ENCODE measurements at regions not wholly inside any gene's neighbourhood (a gene's known extent, or its start where the extent isn't known, plus 50 kb on each side); places are given as distances from the start of the nearest gene placed in this dataset.

DNA sequence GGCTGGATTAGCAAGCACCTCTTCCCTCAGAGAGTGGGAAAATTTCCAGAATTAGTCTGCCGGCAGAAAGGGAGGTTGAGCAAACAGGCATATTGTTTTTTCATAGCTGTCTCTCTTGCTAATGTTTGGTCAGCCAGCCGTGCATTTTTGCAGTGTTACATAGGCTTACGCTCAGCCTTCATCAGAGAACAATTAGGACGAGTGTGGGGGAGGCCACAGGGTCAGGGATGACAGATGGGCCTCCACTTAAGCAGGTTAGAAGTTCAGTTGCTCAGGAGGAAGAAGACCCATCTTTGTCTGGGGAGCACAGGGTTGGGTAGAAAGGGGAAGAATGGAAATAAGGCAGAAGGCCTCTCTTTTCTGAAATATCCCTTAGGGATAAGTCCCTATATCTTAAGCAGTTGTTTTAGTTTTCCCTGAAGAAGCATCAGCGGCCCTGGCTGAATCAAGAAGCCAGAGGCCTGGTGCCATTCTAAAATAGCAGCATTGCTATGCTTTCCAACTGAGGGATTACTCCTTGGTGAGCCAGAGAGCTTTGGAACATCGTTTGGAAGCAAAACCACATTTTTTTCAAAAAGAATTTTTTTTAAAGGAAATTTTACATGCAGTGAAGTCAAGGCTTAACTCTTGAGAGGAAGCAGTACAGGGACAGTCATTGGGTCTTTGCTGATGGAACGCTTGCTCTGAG lies 118.8 kb downstream of the SMIM20 start (continued):
- no peak for TF ChIP-seq CEBPB (IDR thresholded peaks at IDR 0.05; ENCODE audit: low read depth, low read length)
- TF ChIP-seq CBX5 (IDR thresholded peaks at IDR 0.05; ENCODE audit: low read depth, low read length): no peak
- TF ChIP-seq RNF2 (IDR thresholded peaks at IDR 0.05; ENCODE audit: borderline replicate concordance, low read depth, low read length, missing control alignments, poor library complexity, severe bottlenecking): no peak
- no peak for TF ChIP-seq JUN (IDR thresholded peaks at IDR 0.05; ENCODE audit: low read depth, low read length)
- TF ChIP-seq CTBP2 (IDR thresholded peaks at IDR 0.05; ENCODE audit: borderline replicate concordance, insufficient read depth, insufficient read length, low read length): no peak
- no peak for TF ChIP-seq FOSL1 (IDR thresholded peaks at IDR 0.05; ENCODE audit: insufficient read depth, low read depth, low read length)
- TF ChIP-seq SRF (IDR thresholded peaks at IDR 0.05; ENCODE audit: low read depth, low read length): no peak
- TF ChIP-seq MAFK (IDR thresholded peaks at IDR 0.05; ENCODE audit: low read depth, low read length): no peak

Measured in H1 (cell line).